ENCODE measurements at regions not wholly inside any gene's neighbourhood (a gene's known extent, or its start where the extent isn't known, plus 50 kb on each side); places are given as distances from the start of the nearest gene placed in this dataset.

GRCh38 chr17:70288540-70289290 lies 119.4 kb downstream of the KCNJ2 start:
- Histone ChIP-seq H3K36me3 (ENCODE audit: control insufficient read depth, insufficient read depth, low read length) (no peaks in the 10 kb centered on the region), H3K4me3 (ENCODE audit: low read depth in 2 of 2, low read length in 2 of 2) (no peak overlapping the region), H3K4me1 (ENCODE audit: control insufficient read depth, insufficient read depth, low read length) (no peaks in the 10 kb centered on the region), H3K27ac (ENCODE audit: low read length) (no peak overlapping the region), H3K27me3 (ENCODE audit: control insufficient read depth, insufficient read depth, low read length) (no peaks in the 10 kb centered on the region), H3K9me3 (ENCODE audit: control insufficient read depth, insufficient read depth, low read depth, low read length) (0 out of 2 replicates have a peak, but pooled peaks cover 4% of the 10 kb centered on the region)
- intact Hi-C loops (cut with micrococcal nuclease; ENCODE audit: unreplicated experiment): no loop called here
- ATAC-seq: no peak
- in situ Hi-C loops (cut with HindIII; ENCODE audit: low pct_unique_long_range_greater_than_20kb, low sequenced_read_pairs): no loop called here
- DNase-seq (ENCODE audit: low read depth, low spot score): no peak
- TF ChIP-seq REST (IDR thresholded peaks at IDR 0.05; ENCODE audit: insufficient read depth in 1 of 2, low read depth in 2 of 2, low read length in 1 of 2) (no peak), TCF7L2 (IDR thresholded peaks at IDR 0.05; ENCODE audit: low read depth, low read length) (no peak), CTCF (IDR thresholded peaks at IDR 0.05) (no peak), SIN3A (IDR thresholded peaks at IDR 0.05; ENCODE audit: borderline replicate concordance, insufficient read depth, low read depth, low read length) (no peak)
- no TSS peak for BruUV-seq (replicated peaks)
- ChIA-PET POLR2A (no interaction called here), CTCF (interaction anchor here (0.5 kb wide), 1 partner anchor 18 kb away, joined by 3 read pairs; no protein-coding TSS in a partner anchor)

GRCh38 chr17:70290770-70291169 lies 121.4 kb downstream of the KCNJ2 start:
- intact Hi-C loops (cut with micrococcal nuclease; ENCODE audit: unreplicated experiment): no loop called here
- BruUV-seq (replicated peaks): no TSS peak
- DNase-seq (ENCODE audit: low read depth, low spot score) (no peak), ATAC-seq (no peak)
- H3K27ac ChIP-seq (ENCODE audit: low read length): no peak overlapping the region
- CTCF ChIA-PET: no interaction called here
- no peaks in the 10 kb centered on the region for H3K27me3 ChIP-seq (ENCODE audit: control insufficient read depth, insufficient read depth, low read length)
- H3K36me3 ChIP-seq (ENCODE audit: control insufficient read depth, insufficient read depth, low read length): no peaks in the 10 kb centered on the region
- H3K9me3 ChIP-seq (ENCODE audit: control insufficient read depth, insufficient read depth, low read depth, low read length): 0 out of 2 replicates have a peak, but pooled peaks cover 4% of the 10 kb centered on the region
- no peaks in the 10 kb centered on the region for H3K4me1 ChIP-seq (ENCODE audit: control insufficient read depth, insufficient read depth, low read length)
- TF ChIP-seq TCF7L2 (IDR thresholded peaks at IDR 0.05; ENCODE audit: low read depth, low read length) (no peak), SIN3A (IDR thresholded peaks at IDR 0.05; ENCODE audit: borderline replicate concordance, insufficient read depth, low read depth, low read length) (no peak), POLR2AphosphoS5 (IDR thresholded peaks at IDR 0.05; ENCODE audit: low read depth, low read length) (no peak), CTCF (IDR thresholded peaks at IDR 0.05) (no peak), REST (IDR thresholded peaks at IDR 0.05; ENCODE audit: insufficient read depth in 1 of 2, low read depth in 2 of 2, low read length in 1 of 2) (no peak)
- in situ Hi-C loops (cut with HindIII; ENCODE audit: low pct_unique_long_range_greater_than_20kb, low sequenced_read_pairs): no loop called here
- POLR2A ChIA-PET: interaction anchor here (0.6 kb wide), 1 partner anchor 10 kb away, joined by 3 read pairs; no protein-coding TSS in a partner anchor
- no peak overlapping the region for H3K4me3 ChIP-seq (ENCODE audit: low read depth in 2 of 2, low read length in 2 of 2)

All from Panc1 (cell line).